HUDEP-2 (cell line): ENCODE measurements at regions not wholly inside any gene's neighbourhood (a gene's known extent, or its start where the extent isn't known, plus 50 kb on each side); places are given as distances from the start of the nearest gene placed in this dataset.

Experiments
- DNase-seq, 76 experiments: peaks; one replicate each; lab custom pipeline; 2025; ENCODE audit not compliant: unreplicated experiment in 76 of 76; lab: John Stamatoyannopoulos, UW

DNA sequence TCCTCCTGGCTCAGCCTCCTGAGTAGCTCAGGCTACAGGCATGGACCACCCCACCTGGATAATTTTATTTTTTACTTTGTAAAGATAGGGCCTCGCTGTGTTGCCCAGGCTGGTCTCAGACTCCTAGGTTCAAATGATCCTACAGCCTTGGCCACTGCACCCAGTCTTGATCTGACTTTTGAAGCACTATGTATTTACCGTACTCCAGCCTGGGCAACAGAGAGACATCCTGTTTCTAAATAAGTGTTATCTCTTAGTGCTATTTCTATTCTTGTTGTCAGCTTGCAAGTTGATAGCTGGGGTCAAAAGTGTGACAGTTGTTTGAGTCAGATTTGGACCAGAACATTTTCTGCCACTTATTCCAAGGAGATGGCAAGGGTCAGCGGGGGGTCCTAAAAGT, 486.4 kb downstream of the NPIPA7 start:
- DNase-seq, result no peak

DNA sequence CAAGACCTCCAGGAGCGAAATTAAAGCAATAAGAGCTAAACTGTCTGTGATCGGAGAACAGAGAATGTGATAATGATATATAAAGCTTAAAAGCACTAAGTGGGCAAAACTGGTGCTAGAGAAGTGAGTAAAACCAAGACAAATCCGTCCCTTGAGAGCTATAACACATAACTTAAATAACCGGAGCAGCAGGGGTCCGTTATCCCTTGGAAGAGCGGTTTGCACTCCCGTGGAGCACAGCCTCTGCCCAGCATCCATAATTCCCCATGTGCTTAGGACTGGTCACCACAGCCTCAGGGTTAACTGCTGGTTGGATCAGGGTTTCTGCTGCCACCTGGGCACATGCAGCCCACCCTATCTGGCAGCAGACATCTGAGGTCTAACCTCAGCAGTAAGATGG, 489.0 kb downstream of the NPIPA7 start:
- no peak for DNase-seq

DNA sequence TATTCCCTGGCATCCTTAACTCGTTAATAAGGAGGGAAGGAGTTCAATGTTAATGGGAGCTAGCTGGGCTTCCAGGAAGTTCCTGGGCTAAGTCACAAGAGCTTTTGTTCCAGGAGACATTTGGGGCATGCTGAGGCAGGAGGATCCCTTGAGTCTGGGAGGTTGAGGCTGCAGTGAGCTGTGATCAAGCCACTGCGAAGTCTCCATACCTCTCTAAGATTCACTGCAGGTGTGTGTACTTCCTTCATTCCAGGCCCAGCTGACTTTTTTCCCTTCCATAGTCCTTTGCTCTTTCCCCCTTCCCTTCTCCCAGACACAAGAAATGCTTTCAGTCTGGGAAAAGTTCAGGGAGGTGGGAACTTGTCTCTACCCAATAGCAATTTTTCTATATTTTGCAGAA, 489.8 kb downstream of the NPIPA7 start:
- no peak for DNase-seq

DNA sequence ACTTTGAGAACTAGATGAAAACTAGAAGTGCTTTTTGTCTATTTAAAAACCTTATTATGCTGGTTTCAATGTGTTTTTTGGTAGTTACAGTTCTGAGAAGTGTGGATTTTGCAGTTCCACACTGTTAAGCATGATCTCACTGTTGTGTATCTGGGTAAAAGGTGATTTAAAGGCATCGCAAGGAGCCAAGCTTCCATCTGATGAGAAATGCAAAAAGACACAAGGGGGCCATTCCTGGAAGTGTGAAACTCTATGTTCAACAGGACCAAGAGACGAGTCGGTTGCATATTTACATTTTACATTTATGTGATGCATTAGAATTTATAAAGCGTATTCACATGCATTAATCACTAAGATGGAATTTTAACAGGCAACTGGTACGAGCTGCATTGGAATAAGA, 490.8 kb downstream of the NPIPA7 start:
- no peak for DNase-seq

DNA sequence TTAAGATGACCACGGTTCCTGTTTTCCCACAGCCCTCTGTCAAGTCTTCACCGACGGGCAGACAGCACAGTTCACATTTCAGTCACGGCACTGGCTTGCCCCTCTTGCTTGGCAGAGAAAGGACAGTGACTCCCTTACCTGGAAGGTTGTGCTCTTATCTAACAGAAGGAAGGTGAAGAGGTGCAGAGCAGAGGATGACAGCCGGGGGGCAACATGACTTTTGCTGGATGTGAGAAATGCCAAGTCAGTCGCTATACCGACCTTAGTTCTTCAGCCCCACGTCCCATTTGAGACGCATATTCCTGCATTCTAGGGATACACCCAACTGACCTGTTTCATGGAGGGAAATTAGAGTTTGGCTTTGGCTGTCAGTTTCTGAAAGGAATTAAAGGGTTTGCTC, 492.3 kb downstream of the NPIPA7 start:
- DNase-seq, result no peak

DNA sequence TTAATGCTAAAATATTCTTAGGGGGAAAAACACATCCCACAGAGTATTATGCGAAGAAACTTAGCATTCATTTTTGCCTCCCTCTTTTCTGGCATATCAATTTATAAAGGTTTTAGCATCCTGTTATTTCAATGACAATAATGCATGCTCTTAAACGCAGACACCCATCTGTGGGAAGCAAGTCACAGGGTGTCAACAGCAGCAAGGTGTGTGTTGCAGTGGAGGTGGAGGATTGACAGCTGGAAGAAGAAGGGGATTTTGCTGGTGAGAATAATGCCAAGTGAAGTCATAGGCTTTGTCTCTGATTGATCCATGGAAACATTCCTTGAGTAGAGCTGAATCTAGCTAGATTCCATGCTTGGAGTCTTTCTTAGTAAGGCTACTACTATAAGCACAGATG, 498.1 kb downstream of the NPIPA7 start:
- no peak for DNase-seq

DNA sequence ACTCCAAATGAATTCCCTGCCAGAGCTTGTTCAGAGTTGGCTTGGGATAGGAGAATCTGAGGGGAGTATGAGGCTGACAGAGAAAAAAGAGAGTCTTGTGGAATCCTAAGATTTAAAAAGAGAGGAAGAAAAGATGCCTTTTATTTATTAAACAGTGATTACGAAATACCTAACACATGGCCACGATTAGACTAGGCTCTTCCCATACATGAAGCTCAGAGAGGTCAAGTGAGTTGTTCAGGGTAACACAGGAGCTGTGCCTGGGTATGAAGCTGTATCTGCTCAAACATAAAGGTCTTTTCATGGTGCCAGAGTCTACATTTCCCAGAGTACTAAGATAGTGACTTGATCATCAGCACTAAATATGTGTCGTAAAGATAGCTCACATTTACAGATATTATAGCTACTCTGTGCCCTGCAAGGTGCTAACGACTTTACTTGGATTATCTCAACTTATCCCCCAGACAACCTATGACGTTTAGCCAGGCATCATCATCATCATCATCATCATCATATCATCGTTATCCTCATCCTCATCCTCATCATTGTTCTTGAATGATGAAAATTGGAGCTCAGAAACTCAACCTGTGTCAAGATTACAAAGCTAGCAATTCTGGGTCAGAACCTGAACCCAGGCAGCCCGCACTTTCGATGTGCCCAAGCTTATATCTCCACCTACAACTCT, 500.8 kb downstream of the NPIPA7 start:
- no peak for DNase-seq

DNA sequence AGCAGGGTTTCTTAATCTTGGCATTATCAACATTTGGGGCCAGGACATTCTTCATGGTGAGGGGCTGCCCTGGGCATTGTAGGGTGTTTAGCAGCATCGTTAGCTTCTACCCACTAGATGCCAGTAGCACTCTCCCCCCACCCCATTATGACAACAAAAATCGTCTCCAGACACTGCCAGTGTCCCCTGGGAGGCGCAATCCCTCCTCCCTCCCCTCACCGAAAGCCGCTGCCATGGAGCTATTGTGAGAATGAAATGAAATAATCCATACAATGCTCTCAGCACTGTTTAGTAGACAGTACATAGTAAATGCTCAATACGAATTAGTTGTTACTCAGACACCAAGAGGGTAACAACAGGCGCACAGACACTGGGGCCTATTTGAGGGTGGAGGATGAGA, 502.9 kb downstream of the NPIPA7 start:
- no peak for DNase-seq

DNA sequence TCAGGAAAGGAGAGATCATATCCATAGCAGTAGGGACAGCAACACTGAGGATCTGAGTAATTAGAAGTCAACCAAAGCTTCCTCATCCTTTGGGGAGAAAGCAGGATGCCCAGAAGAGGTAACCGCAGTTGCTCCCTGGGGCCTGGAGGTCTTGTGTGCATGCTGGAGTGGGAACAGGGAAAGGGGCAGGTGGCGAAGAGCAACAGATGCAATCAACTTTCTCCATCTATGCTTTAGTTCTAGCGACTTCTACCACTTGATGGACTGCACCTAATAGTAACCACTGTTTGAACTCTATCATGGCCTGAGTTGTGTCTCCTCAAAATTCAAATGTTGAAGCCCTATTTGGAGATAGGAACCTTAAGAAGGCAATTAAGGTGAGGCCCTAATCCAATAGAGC, 503.8 kb downstream of the NPIPA7 start:
- no peak for DNase-seq

DNA sequence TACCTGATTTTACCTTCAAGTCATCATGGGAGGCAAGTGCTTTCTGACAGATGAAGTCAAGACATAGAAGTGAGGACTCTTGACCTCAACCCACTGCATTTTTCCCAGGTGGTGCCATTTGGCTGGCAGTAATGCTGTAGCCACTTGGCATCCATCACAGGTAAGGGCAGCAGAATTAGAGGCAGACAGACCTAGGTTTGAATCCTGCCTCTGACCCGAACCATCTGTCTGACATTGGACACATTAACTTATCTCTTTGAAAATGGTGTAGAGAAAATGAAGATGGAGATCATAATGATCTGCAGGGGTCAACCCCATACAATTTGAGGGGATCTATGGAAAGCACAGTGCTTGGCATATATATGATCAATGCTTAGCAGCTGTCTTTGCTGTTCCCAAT, 505.5 kb downstream of the NPIPA7 start:
- DNase-seq, result no peak

DNA sequence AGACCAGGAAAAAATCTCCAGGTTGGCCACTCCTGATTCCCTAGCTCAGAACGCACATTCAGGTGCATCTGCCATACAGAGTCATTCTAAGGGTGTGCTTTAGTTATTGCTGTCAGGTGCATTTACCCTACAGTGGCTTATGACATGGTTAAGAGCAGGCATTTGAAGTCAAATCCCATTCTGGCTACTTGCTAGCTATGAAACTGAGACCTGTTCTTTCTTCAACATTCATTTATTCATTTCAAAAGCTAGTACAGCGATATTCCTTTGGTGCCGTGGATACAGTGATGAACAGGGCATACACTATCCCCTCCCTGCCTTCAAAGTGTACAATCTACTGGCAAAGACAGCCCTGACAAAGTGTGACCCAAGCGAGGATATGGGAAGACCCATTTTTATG, 508.3 kb downstream of the NPIPA7 start:
- no peak for DNase-seq

DNA sequence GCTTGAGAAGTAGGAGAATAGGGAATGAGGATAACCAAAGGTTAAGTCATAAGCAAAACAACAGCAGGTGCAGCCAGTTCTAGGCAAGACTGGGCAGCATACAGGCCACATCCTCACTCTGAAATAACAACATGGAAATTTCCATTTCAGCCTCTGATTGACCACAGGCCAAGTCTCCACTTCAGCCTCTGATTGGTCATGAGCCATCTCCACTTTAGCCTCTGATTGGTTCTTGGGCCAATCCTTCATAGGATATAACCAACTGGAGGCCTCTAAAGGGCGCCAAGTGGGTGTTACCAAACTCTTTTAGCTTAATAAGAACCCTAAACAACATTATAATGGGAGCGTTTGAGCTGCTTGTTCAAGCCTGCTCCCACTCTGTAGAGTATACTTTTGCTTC, 512.0 kb downstream of the NPIPA7 start:
- no peak for DNase-seq

DNA sequence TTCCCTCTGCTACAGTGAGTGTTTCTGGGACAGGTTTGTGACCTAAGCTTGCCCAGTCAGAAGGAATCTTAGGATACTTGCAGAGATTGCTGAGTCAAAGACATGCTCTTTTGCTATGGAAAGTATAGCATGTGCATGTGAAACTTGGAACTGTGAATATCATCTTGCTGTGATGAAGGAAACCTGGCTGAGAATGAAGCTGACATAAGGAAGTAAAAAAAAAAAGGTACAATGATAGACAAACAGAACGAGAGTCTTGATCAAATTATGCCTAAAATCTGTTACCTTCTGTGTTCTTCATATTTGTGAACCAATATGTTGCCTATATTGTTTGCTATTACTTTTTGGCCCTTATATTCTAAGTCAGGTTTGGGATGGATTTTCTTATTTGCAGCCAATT, 525.7 kb downstream of the NPIPA7 start:
- no peak for DNase-seq

DNA sequence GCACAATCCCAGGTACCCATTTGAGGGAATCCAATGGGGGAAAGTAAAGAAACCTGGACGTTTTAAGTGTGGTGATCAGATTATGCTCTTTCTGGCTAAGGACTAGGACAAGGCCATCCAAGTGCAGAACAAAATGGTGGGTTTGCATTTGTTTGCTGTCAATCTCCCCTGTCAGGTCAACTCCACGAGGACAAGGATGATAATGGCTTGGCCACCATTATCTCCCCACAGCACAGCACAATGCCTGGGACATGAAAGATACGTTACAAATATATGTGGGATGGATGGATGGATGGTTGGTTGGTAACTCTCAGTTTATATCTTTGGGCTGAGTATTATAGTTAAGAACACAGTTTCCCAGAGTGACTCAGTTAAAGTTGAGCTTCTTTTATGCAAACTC, 526.9 kb downstream of the NPIPA7 start:
- no peak for DNase-seq

DNA sequence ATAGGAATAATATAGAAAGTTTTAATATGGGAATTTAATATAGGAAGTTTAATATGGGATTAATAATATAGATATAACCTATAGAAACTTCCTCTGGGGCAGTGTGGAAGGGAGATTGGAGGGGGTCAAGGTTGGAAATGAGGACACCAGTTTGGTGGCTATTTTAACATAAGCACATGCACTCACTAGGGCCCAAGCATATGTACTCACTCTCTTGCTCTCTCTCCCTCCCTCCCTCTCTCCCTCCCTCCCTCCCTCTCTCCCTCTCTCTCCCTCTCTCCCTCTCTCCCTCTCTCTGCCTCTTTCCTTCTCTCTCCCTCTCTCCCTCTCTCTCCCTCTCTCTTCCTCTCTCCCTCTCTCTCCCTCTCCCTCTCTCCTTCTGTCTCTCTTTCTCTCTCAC, 528.1 kb downstream of the NPIPA7 start:
- DNase-seq, result no peak

DNA sequence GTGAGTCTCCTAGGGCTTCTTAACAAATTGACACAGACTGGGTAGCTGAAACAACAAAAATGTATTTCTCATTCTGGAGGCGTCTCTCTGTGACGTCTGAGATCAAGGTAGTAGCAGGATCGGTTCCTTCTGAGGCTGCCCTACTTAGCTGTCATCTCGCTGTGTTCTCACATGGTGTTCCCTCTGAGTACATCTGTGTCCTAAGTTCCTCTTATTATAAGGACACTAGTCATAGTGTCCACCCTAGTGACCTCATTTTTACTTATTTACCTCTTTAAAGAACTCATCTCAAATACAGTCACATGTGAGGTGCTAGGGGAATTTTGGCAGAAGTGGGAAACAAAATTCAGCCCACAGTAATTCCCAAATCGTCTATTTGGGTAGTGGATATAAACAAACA, 529.1 kb downstream of the NPIPA7 start:
- DNase-seq, result no peak

DNA sequence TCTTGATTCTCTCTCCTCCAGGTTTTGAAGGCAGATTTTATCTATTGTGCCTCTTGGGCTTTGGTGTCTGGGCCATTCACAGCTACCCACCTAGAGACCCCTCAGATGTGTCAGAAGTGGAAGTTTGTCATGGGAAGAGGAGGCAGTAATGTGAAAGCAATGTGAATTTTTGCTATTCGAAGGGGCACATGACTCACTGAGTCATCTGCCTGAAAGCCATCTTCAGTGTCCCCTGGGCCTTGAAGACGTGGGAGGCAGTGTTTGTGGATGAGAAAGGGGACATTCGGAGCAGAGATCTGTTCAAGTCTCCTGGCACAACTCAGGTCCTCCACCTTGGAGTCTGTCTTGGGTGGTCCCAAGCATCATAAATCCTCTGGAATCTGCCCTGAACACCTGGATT, 530.2 kb downstream of the NPIPA7 start:
- DNase-seq, result no peak

DNA sequence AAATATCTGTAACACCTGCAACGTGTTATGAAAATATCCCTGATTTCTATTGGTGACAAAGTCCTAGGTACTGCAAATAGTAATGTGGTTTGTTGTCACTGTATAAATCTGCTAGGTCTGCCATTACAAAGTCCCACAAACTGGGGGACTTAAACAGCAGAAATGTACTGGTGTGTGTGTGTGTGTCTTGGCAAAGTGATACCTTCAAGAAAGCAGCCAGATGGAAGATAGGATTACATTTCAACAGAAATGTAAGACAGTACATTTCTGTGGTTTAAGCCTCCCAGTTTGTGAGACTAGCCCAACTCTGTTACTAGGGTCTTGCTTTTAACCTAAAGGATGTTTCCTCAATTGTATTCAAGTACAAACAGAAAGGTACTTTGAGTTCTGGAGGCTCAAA, 531.7 kb downstream of the NPIPA7 start:
- no peak for DNase-seq

DNA sequence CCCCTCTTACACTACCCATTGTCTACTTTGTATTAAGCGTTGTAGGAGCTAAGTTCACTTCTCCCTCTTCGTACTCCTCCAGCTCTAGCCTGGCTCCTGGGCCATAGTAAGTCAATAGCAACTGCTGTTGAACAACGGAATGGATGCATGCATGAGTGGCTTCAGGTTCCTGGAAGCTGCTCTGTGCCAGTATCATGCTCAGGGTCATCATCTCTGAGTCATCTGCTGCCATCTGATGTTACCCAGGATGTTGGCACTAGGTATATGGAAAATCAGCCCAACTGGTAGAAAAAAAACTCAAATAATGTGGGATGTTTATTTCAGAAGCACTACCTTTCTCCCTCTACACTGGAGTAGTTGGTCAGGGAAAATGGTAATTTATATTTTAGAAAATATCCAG, 536.8 kb downstream of the NPIPA7 start:
- no peak for DNase-seq

DNA sequence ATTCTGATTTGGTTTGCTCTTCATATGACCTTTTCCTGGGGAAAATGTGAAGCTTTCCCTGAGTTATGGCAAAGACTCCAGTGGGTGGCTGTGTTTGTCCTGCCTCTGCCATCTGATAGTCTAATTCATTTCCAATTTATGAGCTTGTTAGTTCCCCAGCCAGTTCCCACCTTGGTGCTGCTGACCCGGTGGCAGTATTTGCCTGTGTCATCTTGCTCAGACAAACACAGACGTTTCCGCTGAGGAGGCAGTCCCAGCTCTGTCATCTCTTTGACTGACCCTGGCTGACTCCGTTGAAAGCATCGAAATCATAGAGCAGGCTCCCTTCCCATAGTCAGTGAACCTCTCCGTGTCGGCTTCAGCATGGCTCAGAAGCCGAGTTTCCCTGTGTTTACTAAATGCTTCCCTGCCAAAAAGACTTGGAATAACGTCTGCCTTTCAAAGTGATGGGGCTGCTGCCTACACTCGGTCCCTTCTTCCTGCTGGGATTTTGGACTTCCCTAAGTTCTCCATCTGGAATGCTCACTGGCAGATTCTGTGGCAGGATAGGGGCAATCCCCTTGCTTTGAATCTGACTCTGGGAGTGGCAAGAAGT, 538.3 kb downstream of the NPIPA7 start:
- DNase-seq, result no peak

DNA sequence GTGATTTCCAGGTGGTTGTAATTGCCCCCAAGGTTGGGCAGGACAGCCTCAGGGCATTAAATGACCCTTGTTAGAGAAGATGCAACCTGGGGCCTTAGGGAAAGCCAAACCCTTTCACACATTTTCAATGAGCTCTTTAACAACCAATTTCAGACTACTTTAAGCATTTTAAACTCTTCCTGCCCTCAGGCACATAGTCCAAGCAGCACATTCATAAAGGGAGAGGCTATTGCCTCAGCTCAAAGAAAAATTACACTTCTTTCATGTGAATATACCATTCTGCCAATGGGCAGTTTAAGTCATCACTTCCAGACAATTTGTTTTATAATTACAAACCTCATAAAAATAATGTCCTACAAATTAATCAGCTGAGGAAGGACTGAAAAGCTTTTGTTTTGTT, 544.5 kb downstream of the NPIPA7 start:
- DNase-seq, result no peak

DNA sequence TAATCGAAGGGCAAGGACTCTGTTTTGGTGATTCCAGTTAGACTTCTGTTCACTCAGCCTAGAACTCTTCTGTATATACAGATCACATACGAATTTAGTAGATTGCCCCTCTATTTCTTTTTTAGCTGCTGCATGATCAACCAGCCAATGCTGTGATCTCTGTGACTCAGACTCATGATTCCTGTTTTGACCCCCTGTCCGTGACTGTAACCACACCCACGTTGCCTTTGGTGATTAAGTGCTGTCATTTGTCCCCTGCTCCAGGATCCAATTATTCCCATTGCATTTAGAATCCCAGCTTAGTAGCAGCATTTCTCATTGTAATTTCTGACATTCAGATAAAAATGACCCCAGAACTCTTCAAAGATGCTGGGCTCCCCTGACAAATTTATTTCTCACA, 545.7 kb downstream of the NPIPA7 start:
- no peak for DNase-seq

DNA sequence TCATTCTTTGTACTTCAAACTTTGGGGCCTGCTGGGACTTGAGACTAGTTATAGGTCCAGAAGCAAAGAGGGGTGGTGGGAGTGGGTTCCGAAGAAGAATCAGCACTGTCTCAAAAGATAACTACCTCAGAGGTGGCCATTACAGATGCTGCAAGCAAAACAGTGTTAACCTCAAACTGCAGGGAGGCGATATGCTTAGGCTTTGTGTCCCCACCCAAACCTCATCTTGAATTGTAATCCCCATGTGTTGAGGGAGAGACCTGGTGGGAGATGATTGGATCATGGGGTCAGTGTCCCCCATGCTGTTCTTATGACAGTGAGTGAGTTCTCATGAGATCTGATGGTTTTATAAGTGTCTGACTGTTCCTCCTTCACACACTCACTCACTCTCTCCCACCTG, 545.3 kb downstream of the XYLT1 start:
- DNase-seq, result no peak
